ENCODE measurements at regions not wholly inside any gene's neighbourhood (a gene's known extent, or its start where the extent isn't known, plus 50 kb on each side); places are given as distances from the start of the nearest gene placed in this dataset.
"Not testable (repeated sequence)": the region's sequence is repeated elsewhere in the genome, so short reads cannot be mapped to it uniquely, and the experiment has no call there.

DNA sequence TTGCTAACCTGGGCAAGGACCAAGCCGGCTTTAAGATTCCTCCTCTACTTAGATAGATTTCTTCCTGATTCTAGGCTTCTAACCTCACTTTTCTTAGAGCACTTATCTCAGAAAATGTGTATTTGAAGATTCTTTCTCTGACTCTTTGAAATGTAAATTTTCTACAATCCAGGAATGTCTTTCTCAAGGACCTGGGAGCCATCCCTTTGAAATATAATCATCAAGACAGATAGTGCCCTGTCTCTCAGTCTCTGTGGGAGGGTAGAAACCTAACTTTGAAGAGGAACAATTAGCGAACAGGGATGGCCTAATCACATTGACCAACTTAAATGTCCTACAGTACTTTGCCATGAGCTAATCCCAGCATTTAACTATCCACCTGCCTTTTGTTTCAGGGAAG is 1646.0 kb downstream of the PCDH9 start:
- H3K4me3 ChIP-seq (ENCODE audit: low read length) = no peak overlapping the region
- H3K36me3 ChIP-seq (ENCODE audit: insufficient read depth, low read depth, low read length) = no peaks in the 10 kb centered on the region
- H3K27me3 ChIP-seq (ENCODE audit: insufficient read depth, low read length) = no peaks in the 10 kb centered on the region; the same call in 1 of the 2 replicates
- H3K9ac ChIP-seq (ENCODE audit: low read depth, low read length) = no peak overlapping the region
- no peak overlapping the region for H3K27ac ChIP-seq (ENCODE audit: low read length)
- 0 out of 2 replicates have a peak, but pooled peaks cover 5% of the 10 kb centered on the region for H3K4me1 ChIP-seq (ENCODE audit: insufficient read depth, low read length)
- no peaks in the 10 kb centered on the region for H3K9me3 ChIP-seq (ENCODE audit: insufficient read depth, low read depth, low read length)

GRCh38 chr13:65582160-65582559 is 1648.0 kb downstream of the PCDH9 start:
- Histone ChIP-seq H3K4me1 (ENCODE audit: insufficient read depth, low read length) (0 out of 2 replicates have a peak, but pooled peaks cover 5% of the 10 kb centered on the region), H3K9me3 (ENCODE audit: insufficient read depth, low read depth, low read length) (no peaks in the 10 kb centered on the region), H3K27me3 (ENCODE audit: insufficient read depth, low read length) (no peaks in the 10 kb centered on the region; the same call in 1 of the 2 replicates), H3K36me3 (ENCODE audit: insufficient read depth, low read depth, low read length) (no peaks in the 10 kb centered on the region), H3K4me3 (ENCODE audit: low read length) (no peak overlapping the region), H3K9ac (ENCODE audit: low read depth, low read length) (no peak overlapping the region), H3K27ac (ENCODE audit: low read length) (no peak overlapping the region)

- H3K4me1 ChIP-seq (ENCODE audit: insufficient read depth, low read length); H3K4me3 ChIP-seq (ENCODE audit: low read length); H3K9me3 ChIP-seq (ENCODE audit: insufficient read depth, low read depth, low read length); H3K27ac ChIP-seq (ENCODE audit: low read length); H3K9ac ChIP-seq (ENCODE audit: low read depth, low read length); H3K27me3 ChIP-seq (ENCODE audit: insufficient read depth, low read length); H3K36me3 ChIP-seq (ENCODE audit: insufficient read depth, low read depth, low read length): not testable (repeated sequence)
Measured at GRCh38 chr13:65564561-65564960, 1665.6 kb downstream of the PCDH9 start.

DNA sequence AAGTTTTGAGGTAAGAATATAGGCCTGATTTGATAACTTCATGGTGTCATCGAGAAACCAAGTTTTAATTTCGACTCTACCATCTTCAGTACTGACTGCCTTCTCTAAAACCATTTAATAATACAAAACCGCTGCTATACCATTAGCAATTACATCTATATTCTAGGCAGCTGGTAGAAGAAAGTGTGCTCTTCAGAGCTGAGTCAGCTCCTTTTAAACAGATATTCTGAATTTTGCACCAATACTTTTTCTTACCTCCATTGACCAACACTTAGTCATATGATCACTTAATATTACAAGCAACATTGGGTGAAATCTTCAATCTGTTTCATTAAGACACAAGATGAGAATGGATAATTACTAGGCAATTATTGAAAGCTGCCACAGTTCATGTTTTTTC is 1667.8 kb downstream of the PCDH9 start:
- Histone ChIP-seq H3K4me3 (ENCODE audit: low read length) (no peak overlapping the region), H3K4me1 (ENCODE audit: insufficient read depth, low read length) (no peaks in the 10 kb centered on the region), H3K27me3 (ENCODE audit: insufficient read depth, low read length) (no peaks in the 10 kb centered on the region), H3K9me3 (ENCODE audit: insufficient read depth, low read depth, low read length) (peaks cover 6% of the 10 kb centered on the region; the same call in 1 of the 2 replicates), H3K9ac (ENCODE audit: low read depth, low read length) (no peak overlapping the region), H3K36me3 (ENCODE audit: insufficient read depth, low read depth, low read length) (no peaks in the 10 kb centered on the region), H3K27ac (ENCODE audit: low read length) (no peak overlapping the region)

DNA sequence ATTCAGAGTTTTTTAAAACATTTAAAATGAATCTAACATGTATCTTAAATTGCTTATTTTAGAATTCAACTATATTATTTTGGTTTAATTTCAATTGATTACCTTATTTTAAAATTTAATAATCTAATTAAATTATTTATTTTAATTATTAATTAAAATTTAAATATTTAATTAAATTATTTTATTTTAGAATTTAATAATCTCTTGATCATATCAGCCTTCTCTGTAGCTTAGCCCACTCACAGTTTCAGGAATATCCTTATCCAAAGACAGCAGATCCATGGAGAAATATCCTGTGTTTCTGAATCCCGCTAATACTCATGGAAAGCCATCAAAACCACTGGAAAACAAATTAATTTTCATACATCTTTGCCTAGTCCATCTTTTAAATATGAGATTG is 1669.2 kb downstream of the PCDH9 start:
- Histone ChIP-seq H3K4me3 (ENCODE audit: low read length) (no peak overlapping the region), H3K27ac (ENCODE audit: low read length) (no peak overlapping the region), H3K9me3 (ENCODE audit: insufficient read depth, low read depth, low read length) (peaks cover 6% of the 10 kb centered on the region; the same call in 1 of the 2 replicates), H3K4me1 (ENCODE audit: insufficient read depth, low read length) (no peaks in the 10 kb centered on the region), H3K27me3 (ENCODE audit: insufficient read depth, low read length) (no peaks in the 10 kb centered on the region), H3K36me3 (ENCODE audit: insufficient read depth, low read depth, low read length) (no peaks in the 10 kb centered on the region), H3K9ac (ENCODE audit: low read depth, low read length) (no peak overlapping the region)

- no peak overlapping the region for H3K9ac ChIP-seq (ENCODE audit: low read depth, low read length)
- H3K4me1 ChIP-seq (ENCODE audit: insufficient read depth, low read length) = no peaks in the 10 kb centered on the region
- H3K4me3 ChIP-seq (ENCODE audit: low read length) = no peak overlapping the region
- no peaks in the 10 kb centered on the region for H3K27me3 ChIP-seq (ENCODE audit: insufficient read depth, low read length)
- H3K27ac ChIP-seq (ENCODE audit: low read length) = no peak overlapping the region
- H3K36me3 ChIP-seq (ENCODE audit: insufficient read depth, low read depth, low read length) = no peaks in the 10 kb centered on the region
- H3K9me3 ChIP-seq (ENCODE audit: insufficient read depth, low read depth, low read length) = peaks cover 6% of the 10 kb centered on the region
Measured at GRCh38 chr13:65555962-65556361, 1674.2 kb downstream of the PCDH9 start.

- no peak overlapping the region for H3K9ac ChIP-seq (ENCODE audit: low read depth, low read length)
- no peak overlapping the region for H3K27ac ChIP-seq (ENCODE audit: low read length)
- H3K27me3 ChIP-seq (ENCODE audit: insufficient read depth, low read length) = no peaks in the 10 kb centered on the region
- no peak overlapping the region for H3K4me3 ChIP-seq (ENCODE audit: low read length)
- H3K9me3 ChIP-seq (ENCODE audit: insufficient read depth, low read depth, low read length) = no peaks in the 10 kb centered on the region; the same call in 1 of the 2 replicates
- no peaks in the 10 kb centered on the region for H3K36me3 ChIP-seq (ENCODE audit: insufficient read depth, low read depth, low read length)
- no peaks in the 10 kb centered on the region for H3K4me1 ChIP-seq (ENCODE audit: insufficient read depth, low read length)
Measured at GRCh38 chr13:65553096-65553727, 1676.9 kb downstream of the PCDH9 start.

DNA sequence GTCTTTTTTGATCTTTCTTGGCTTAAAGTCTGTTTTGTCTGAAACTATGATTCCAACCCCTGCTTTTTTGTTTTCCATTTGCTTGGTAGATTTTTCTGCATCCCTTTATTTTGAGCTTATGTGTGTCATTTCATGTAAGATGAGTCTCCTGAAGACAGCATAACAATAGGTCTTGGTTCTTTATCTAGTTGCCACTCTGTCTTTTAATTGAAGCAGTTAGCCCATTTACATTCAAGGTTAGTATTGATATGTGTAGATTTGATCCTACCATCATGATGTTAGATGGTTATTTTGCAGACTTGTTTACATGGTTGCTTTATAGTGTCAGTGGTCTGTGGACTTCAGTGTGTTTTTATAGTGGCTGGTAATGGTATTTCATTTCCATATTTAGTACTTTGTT is 1678.9 kb downstream of the PCDH9 start:
- H3K4me3 ChIP-seq (ENCODE audit: low read length) = no peak overlapping the region
- H3K27me3 ChIP-seq (ENCODE audit: insufficient read depth, low read length) = no peaks in the 10 kb centered on the region
- H3K36me3 ChIP-seq (ENCODE audit: insufficient read depth, low read depth, low read length) = no peaks in the 10 kb centered on the region
- H3K27ac ChIP-seq (ENCODE audit: low read length) = no peak overlapping the region
- no peak overlapping the region for H3K9ac ChIP-seq (ENCODE audit: low read depth, low read length)
- H3K9me3 ChIP-seq (ENCODE audit: insufficient read depth, low read depth, low read length) = no peaks in the 10 kb centered on the region; the same call in 1 of the 2 replicates
- H3K4me1 ChIP-seq (ENCODE audit: insufficient read depth, low read length) = no peaks in the 10 kb centered on the region

DNA sequence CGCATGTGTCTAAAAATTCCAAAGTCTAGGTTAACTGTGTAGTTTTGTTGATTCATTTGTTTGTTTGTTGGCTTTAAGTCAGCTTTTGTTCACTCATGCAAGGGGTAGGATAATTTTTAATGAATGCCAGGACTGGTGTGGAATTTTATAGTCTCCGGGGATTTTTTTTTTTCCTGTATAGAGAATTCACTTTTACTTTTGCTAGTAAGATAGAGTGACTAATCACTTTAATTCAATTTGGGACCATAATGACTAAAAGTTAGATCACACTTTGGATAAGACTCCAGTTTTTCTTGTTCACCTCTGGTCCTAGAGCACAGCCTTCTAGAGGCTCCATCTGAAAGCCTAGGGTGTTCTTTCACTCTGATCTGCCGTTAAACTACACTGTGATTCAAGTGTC is 1690.0 kb downstream of the PCDH9 start:
- Histone ChIP-seq H3K9me3 (ENCODE audit: insufficient read depth, low read depth, low read length) (no peaks in the 10 kb centered on the region), H3K4me1 (ENCODE audit: insufficient read depth, low read length) (no peaks in the 10 kb centered on the region), H3K27me3 (ENCODE audit: insufficient read depth, low read length) (no peaks in the 10 kb centered on the region)

GRCh38 chr13:65535370-65535769 is 1694.8 kb downstream of the PCDH9 start:
- H3K9ac ChIP-seq (ENCODE audit: low read depth, low read length) = no peak overlapping the region
- no peaks in the 10 kb centered on the region for H3K36me3 ChIP-seq (ENCODE audit: insufficient read depth, low read depth, low read length)
- H3K4me3 ChIP-seq (ENCODE audit: low read length) = no peak overlapping the region
- H3K9me3 ChIP-seq (ENCODE audit: insufficient read depth, low read depth, low read length) = no peaks in the 10 kb centered on the region
- H3K27me3 ChIP-seq (ENCODE audit: insufficient read depth, low read length) = no peaks in the 10 kb centered on the region
- H3K4me1 ChIP-seq (ENCODE audit: insufficient read depth, low read length) = no peaks in the 10 kb centered on the region
- H3K27ac ChIP-seq (ENCODE audit: low read length) = no peak overlapping the region

More for the DNA sequence above, 1690.0 kb downstream of the PCDH9 start:
- H3K27ac ChIP-seq (ENCODE audit: low read length) = no peak overlapping the region
- no peak overlapping the region for H3K4me3 ChIP-seq (ENCODE audit: low read length)
- no peaks in the 10 kb centered on the region for H3K36me3 ChIP-seq (ENCODE audit: insufficient read depth, low read depth, low read length)
- H3K9ac ChIP-seq (ENCODE audit: low read depth, low read length) = no peak overlapping the region

DNA sequence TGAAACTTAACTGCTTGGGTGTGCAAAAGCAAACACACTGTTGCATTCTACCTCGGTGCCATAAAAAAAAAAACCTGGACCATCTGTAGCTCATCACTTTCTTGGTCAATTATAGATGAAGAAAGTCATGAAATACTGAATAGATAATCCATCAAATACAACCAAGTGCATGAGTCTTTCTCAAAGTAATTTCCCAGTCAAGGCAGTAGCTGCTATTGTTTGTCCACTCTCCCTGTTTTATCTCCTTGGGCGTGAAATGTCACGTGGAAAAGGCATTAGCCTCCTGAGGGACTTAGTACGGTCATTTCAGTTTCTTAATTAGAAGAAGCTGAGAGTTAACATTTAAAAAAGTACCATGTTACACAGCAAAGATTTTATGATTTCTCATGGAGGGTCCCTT is 1697.9 kb downstream of the PCDH9 start:
- Histone ChIP-seq H3K9me3 (ENCODE audit: insufficient read depth, low read depth, low read length) (no peaks in the 10 kb centered on the region), H3K4me3 (ENCODE audit: low read length) (no peak overlapping the region), H3K4me1 (ENCODE audit: insufficient read depth, low read length) (no peaks in the 10 kb centered on the region), H3K9ac (ENCODE audit: low read depth, low read length) (no peak overlapping the region), H3K36me3 (ENCODE audit: insufficient read depth, low read depth, low read length) (no peaks in the 10 kb centered on the region), H3K27me3 (ENCODE audit: insufficient read depth, low read length) (no peaks in the 10 kb centered on the region), H3K27ac (ENCODE audit: low read length) (no peak overlapping the region)

GRCh38 chr13:65530688-65531087 is 1699.4 kb downstream of the PCDH9 start:
- Histone ChIP-seq H3K27me3 (ENCODE audit: insufficient read depth, low read length) (no peaks in the 10 kb centered on the region), H3K4me1 (ENCODE audit: insufficient read depth, low read length) (no peaks in the 10 kb centered on the region), H3K9me3 (ENCODE audit: insufficient read depth, low read depth, low read length) (no peaks in the 10 kb centered on the region), H3K4me3 (ENCODE audit: low read length) (no peak overlapping the region), H3K27ac (ENCODE audit: low read length) (no peak overlapping the region), H3K36me3 (ENCODE audit: insufficient read depth, low read depth, low read length) (no peaks in the 10 kb centered on the region), H3K9ac (ENCODE audit: low read depth, low read length) (no peak overlapping the region)
